Stimulated activated naive CD8-positive, alpha-beta T cell treated with anti-CD3 and anti-CD28 coated beads, Interleukin-15, Interleukin-2, amounts not matched to agents 100 ng/mL and 50 ng/mL, for 24 hours (primary cell): ENCODE measurements at regions not wholly inside any gene's neighbourhood (a gene's known extent, or its start where the extent isn't known, plus 50 kb on each side); places are given as distances from the start of the nearest gene placed in this dataset.

Experiments
- H3K27ac Mint-ChIP-seq: one replicate; pipeline ENCODE4 v1.8.0; 2021; ENCODE audit warnings: mild to moderate bottlenecking, mixed read lengths
- H3K27me3 Mint-ChIP-seq: one replicate; pipeline ENCODE4 v1.8.0; 2021; ENCODE audit warnings: mixed read lengths
- H3K36me3 Mint-ChIP-seq: one replicate; pipeline ENCODE4 v1.8.0; 2021; ENCODE audit warnings: low read depth, mixed read lengths
- H3K4me1 Mint-ChIP-seq: one replicate; pipeline ENCODE4 v1.8.0; 2021; ENCODE audit warnings: low read depth, mixed read lengths
- H3K4me3 Mint-ChIP-seq: one replicate; pipeline ENCODE4 v1.8.0; 2021; ENCODE audit warnings: mild to moderate bottlenecking, mixed read lengths
- H3K9me3 Mint-ChIP-seq: one replicate; pipeline ENCODE4 v1.8.0; 2021; ENCODE audit warnings: mixed read lengths

GRCh38 chr4:173919196-173919595 lies 364.3 kb downstream of the FBXO8 start:
- Mint-ChIP-seq H3K27me3 (peaks cover under 1% of the 10 kb centered on the region), H3K4me1 (no peaks in the 10 kb centered on the region), H3K4me3 (no peak overlapping the region), H3K27ac (no peak overlapping the region), H3K9me3 (no peaks in the 10 kb centered on the region), H3K36me3 (no peaks in the 10 kb centered on the region)

- Mint-ChIP-seq H3K27ac (no peak overlapping the region), H3K36me3 (no peaks in the 10 kb centered on the region), H3K4me1 (no peaks in the 10 kb centered on the region), H3K27me3 (no peaks in the 10 kb centered on the region), H3K4me3 (no peak overlapping the region), H3K9me3 (no peaks in the 10 kb centered on the region)
Observed at GRCh38 chr4:173917255-173917960, 366.1 kb downstream of the FBXO8 start.

DNA sequence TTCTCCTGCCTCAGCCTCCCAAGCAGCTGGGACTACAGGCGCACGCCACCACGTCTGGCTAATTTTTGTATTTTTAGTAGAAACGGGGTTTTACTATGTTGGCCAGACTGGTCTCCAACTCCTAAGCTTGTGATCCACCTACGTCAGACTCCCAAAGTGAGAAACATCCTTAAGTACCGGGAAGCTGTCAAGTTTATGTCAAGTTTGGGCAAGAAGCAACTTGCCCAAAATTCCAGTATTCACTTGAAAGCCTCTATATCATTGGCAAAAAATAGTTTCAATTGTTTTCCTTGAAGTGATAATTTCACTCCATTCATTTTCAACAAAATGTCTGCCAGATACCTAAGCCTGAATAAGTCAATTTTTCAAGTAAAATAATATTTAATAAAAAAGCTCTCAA lies 370.0 kb downstream of the FBXO8 start:
- H3K27me3 Mint-ChIP-seq = no peaks in the 10 kb centered on the region
- H3K9me3 Mint-ChIP-seq = no peaks in the 10 kb centered on the region
- no peaks in the 10 kb centered on the region for H3K36me3 Mint-ChIP-seq

DNA sequence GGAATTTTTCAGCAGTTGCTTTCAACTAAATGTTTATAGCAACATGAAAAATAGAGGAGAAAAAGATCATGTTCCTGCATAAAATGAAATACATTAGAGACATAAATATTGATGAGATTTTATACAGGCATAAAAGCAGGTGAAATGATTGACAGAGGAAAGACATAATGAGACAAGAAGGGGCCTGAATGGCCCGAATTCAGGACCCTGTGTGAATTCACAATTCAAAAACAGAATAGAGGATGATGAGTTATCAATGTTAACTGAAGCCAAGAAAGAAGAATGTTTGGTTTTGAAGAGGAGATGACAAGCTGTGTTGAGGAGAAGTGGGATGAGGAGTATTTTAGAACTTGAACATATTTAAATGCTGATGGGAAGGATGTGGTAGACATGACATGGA lies 371.1 kb downstream of the FBXO8 start:
- Mint-ChIP-seq H3K9me3 (no peaks in the 10 kb centered on the region), H3K4me3 (no peak overlapping the region), H3K4me1 (no peaks in the 10 kb centered on the region), H3K27me3 (no peaks in the 10 kb centered on the region), H3K27ac (no peak overlapping the region), H3K36me3 (no peaks in the 10 kb centered on the region)

More for the DNA sequence above, 370.0 kb downstream of the FBXO8 start:
- no peaks in the 10 kb centered on the region for H3K4me1 Mint-ChIP-seq
- no peak overlapping the region for H3K27ac Mint-ChIP-seq
- no peak overlapping the region for H3K4me3 Mint-ChIP-seq

DNA sequence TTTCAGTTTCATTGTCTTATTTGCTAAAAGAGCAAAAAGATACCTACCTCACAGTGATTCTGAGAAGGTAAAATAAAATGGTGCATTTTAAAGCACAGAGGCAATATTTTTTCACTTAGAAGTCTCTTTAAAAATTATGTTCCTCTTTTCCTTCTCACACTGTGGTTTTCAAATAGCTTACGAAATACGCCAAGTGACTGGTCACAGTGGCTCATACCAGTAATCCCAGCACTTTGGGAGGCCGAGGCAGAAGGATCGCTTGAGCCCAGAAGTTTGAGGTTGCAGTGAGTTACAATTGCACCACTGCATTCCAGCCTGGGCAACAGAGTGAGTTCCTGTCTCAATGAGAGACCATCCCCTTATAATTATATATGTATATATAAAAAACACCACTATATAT lies 372.6 kb downstream of the FBXO8 start:
- Mint-ChIP-seq H3K4me3 (no peak overlapping the region), H3K27ac (no peak overlapping the region), H3K27me3 (no peaks in the 10 kb centered on the region), H3K9me3 (no peaks in the 10 kb centered on the region), H3K36me3 (no peaks in the 10 kb centered on the region), H3K4me1 (no peaks in the 10 kb centered on the region)

- no peaks in the 10 kb centered on the region for H3K9me3 Mint-ChIP-seq
- no peaks in the 10 kb centered on the region for H3K4me1 Mint-ChIP-seq
- no peak overlapping the region for H3K4me3 Mint-ChIP-seq
Observed at GRCh38 chr4:173909294-173909693, 374.2 kb downstream of the FBXO8 start.

GRCh38 chr4:173899813-173900212 lies 369.8 kb upstream of the HAND2 start:
- Mint-ChIP-seq H3K9me3 (no peaks in the 10 kb centered on the region), H3K4me1 (no peaks in the 10 kb centered on the region), H3K4me3 (no peak overlapping the region), H3K27me3 (no peaks in the 10 kb centered on the region), H3K36me3 (no peaks in the 10 kb centered on the region), H3K27ac (no peak overlapping the region)

More at GRCh38 chr4:173909294-173909693, 374.2 kb downstream of the FBXO8 start:
- Mint-ChIP-seq H3K27ac (no peak overlapping the region), H3K36me3 (no peaks in the 10 kb centered on the region), H3K27me3 (no peaks in the 10 kb centered on the region)

DNA sequence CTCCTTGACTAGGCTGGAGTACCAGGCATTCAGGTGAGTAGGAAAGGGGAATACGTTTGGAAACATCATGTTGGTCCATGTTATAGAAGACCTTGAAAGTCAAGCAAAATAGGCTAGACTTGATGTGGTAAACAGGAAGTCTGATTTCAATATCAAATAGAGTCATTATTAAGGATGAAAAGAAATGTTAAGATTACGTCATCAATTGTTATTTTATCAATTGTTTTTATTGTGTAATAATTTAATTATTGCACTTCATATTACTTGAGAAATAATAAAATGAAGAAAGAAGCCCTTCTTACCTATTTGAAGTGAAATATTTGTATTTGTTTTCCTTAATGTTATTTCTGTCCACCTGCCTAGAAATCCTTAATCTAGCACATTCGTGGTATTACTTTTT lies 361.0 kb upstream of the HAND2 start:
- no peaks in the 10 kb centered on the region for H3K36me3 Mint-ChIP-seq
- H3K9me3 Mint-ChIP-seq = peaks cover 15% of the 10 kb centered on the region
- no peak overlapping the region for H3K27ac Mint-ChIP-seq
- H3K27me3 Mint-ChIP-seq = no peaks in the 10 kb centered on the region
- no peaks in the 10 kb centered on the region for H3K4me1 Mint-ChIP-seq
- no peak overlapping the region for H3K4me3 Mint-ChIP-seq

DNA sequence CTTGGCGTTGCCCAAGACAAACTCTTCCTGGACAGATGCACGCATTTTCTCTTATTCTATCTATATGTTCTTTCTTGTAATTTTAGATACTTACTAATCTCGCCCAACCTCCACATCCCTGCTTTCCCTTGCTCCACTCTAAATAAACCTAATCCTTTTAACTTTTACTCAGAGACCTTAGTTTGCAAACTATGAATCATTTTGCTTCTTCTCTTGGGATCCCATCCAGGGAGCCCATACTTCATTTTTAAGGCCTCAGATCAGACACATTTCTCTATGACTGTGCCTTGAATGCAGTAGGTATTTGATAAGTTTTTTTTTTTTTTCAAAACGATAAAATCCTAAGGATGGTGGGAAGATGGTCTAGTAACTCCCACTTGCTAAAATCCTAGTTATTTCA lies 353.8 kb upstream of the HAND2 start:
- no peaks in the 10 kb centered on the region for H3K36me3 Mint-ChIP-seq
- no peak overlapping the region for H3K4me3 Mint-ChIP-seq
- H3K27me3 Mint-ChIP-seq = no peaks in the 10 kb centered on the region
- H3K9me3 Mint-ChIP-seq = peaks cover 7% of the 10 kb centered on the region
- H3K27ac Mint-ChIP-seq = no peak overlapping the region
- H3K4me1 Mint-ChIP-seq = no peaks in the 10 kb centered on the region

DNA sequence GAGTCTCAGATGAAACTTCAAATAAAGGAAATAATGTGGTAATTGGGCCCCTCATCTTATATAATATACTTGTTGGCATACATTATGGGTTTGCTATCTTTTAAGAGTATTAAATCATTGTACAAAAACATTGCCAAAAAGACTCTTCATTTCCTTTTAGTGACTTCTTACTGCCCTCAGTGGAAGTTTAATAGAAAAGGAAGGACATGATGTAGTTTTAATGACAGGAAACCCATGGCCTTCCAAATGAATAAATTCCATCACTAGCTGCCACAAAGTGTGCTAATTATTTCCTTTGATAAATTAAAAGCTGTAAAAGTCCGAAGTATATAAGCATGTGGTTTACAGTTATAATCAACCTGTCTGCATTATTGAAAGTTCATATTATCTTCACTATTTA lies 350.9 kb upstream of the HAND2 start:
- Mint-ChIP-seq H3K36me3 (no peaks in the 10 kb centered on the region), H3K27me3 (no peaks in the 10 kb centered on the region), H3K27ac (no peak overlapping the region), H3K4me3 (no peak overlapping the region), H3K9me3 (no peaks in the 10 kb centered on the region), H3K4me1 (no peaks in the 10 kb centered on the region)

DNA sequence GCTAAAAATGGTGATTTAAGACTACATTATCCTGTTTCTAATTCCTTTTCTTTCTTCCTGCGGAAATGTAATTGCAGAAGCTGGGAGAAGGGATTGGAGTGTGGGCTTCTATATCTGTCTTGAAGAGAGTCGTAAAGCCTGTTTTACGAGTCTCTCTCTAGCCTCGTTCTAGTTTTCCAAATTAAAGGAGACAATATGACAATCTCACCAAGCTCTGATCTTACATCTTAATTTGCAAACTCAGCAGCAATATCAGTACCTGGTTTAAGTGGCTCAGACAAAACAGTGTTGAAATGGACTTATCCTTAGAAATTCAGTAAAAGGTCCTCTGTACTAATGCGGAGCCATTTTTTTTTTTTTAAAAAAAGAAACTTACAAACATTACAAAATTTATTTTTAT lies 349.5 kb upstream of the HAND2 start:
- Mint-ChIP-seq H3K27me3 (peaks cover 3% of the 10 kb centered on the region), H3K9me3 (no peaks in the 10 kb centered on the region), H3K27ac (no peak overlapping the region), H3K4me3 (no peak overlapping the region), H3K36me3 (no peaks in the 10 kb centered on the region), H3K4me1 (no peaks in the 10 kb centered on the region)

GRCh38 chr4:173878701-173879100 lies 348.7 kb upstream of the HAND2 start:
- Mint-ChIP-seq H3K27me3 (peaks cover 5% of the 10 kb centered on the region), H3K9me3 (no peaks in the 10 kb centered on the region), H3K27ac (no peak overlapping the region), H3K4me1 (no peaks in the 10 kb centered on the region), H3K36me3 (no peaks in the 10 kb centered on the region), H3K4me3 (no peak overlapping the region)

GRCh38 chr4:173871643-173872042 lies 341.6 kb upstream of the HAND2 start:
- Mint-ChIP-seq H3K36me3 (no peaks in the 10 kb centered on the region), H3K4me3 (no peak overlapping the region), H3K9me3 (peaks cover 4% of the 10 kb centered on the region), H3K27me3 (peaks cover 5% of the 10 kb centered on the region), H3K4me1 (no peaks in the 10 kb centered on the region), H3K27ac (no peak overlapping the region)

DNA sequence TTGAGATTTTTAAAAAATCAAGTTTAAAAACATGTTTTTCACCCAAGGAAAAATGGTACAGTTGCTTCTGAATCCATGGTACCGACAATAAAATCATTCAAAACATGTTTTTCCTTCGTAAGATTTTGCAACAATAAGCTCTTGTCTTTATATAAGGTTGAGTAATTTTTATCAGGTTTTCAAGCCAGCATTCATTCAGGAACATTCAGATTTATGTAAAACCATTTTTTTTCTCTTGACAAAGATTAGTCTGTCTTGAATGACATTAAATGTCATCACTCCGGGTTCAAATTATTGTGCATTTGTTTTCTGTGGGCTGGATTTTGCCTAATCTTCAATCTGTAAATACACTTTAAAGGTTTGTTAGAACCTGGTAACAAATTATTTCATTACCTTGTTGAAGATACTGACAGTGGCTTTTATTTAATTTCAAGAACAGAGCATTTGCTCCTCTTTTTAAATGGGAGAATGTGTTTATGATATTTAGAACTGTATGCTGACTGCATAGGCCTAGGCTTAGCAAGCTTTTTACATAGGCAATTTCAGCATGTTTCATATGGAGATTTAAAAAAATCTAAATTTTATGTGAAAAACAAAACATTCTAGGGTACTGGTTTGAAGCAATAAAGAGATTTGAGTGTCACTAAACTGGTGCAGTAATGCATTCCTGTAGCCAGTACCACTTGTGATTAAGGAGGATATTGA lies 336.4 kb upstream of the HAND2 start:
- Mint-ChIP-seq H3K27ac (no peak overlapping the region), H3K4me3 (no peak overlapping the region)

GRCh38 chr4:173862754-173863153 lies 332.7 kb upstream of the HAND2 start:
- H3K27me3 Mint-ChIP-seq = no peaks in the 10 kb centered on the region
- H3K27ac Mint-ChIP-seq = no peak overlapping the region
- H3K4me1 Mint-ChIP-seq = no peaks in the 10 kb centered on the region
- H3K4me3 Mint-ChIP-seq = no peak overlapping the region
- H3K9me3 Mint-ChIP-seq = peaks cover 11% of the 10 kb centered on the region
- H3K36me3 Mint-ChIP-seq = no peaks in the 10 kb centered on the region

More for the DNA sequence above, 336.4 kb upstream of the HAND2 start:
- H3K9me3 Mint-ChIP-seq = peaks cover 10% of the 10 kb centered on the region
- H3K27me3 Mint-ChIP-seq = no peaks in the 10 kb centered on the region
- H3K4me1 Mint-ChIP-seq = no peaks in the 10 kb centered on the region
- H3K36me3 Mint-ChIP-seq = no peaks in the 10 kb centered on the region

DNA sequence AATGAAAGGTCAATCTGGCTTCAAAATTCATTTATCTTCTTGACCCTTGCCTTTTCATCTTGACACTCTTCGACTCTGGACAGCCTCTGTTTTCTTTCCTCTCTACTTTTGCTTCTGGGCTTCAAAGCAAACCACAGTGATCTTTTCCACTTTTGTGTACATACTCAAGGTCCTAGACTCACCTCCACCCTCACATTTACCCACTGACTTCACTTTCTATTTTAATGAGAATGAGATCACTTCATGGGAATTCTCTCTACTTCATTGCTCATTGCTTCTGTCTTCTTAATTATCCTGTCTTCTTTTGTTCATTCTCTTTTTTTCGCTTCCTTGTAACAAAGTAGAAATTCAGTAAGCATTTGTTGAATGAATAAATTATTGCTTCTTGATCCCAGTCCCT lies 330.1 kb upstream of the HAND2 start:
- Mint-ChIP-seq H3K27me3 (no peaks in the 10 kb centered on the region), H3K9me3 (peaks cover 11% of the 10 kb centered on the region), H3K27ac (no peak overlapping the region), H3K4me3 (no peak overlapping the region), H3K4me1 (no peaks in the 10 kb centered on the region), H3K36me3 (no peaks in the 10 kb centered on the region)
